Mammary epithelial cell (primary cell): ENCODE measurements at regions not wholly inside any gene's neighbourhood (a gene's known extent, or its start where the extent isn't known, plus 50 kb on each side); places are given as distances from the start of the nearest gene placed in this dataset.

Source experiments
- CTCF ChIP-seq, 2 donors: IDR thresholded peaks in 1 of 2; conservative IDR thresholded peaks in 1 of 2; 2 replicates each; pipeline ENCODE4 v1.5.1; 2011 to 2012; ENCODE audit warnings: inconsistent platforms in 2 of 2, low read length in 2 of 2, mild to moderate bottlenecking in 2 of 2, control low read depth in 1 of 2, low read depth in 1 of 2; ENCODE audit not compliant: insufficient read depth in 1 of 2; ENCODE audit errors: extremely low read depth in 1 of 2
- EZH2 ChIP-seq: IDR thresholded peaks from 2 replicates; pipeline ENCODE4 v1.6.1; 2012; ENCODE audit warnings: low read length, inconsistent platforms, borderline replicate concordance

GRCh38 chr5:110880413-110880812, 141.6 kb downstream of the SLC25A46 start:
- TF ChIP-seq CTCF (conservative IDR thresholded peaks at IDR 0.05 in 1 of 2, IDR thresholded peaks at IDR 0.05 in 1 of 2; ENCODE audit: extremely low read depth in 1 of 2, insufficient read depth in 1 of 2, low read depth in 1 of 2, low read length in 2 of 2) = no peak
- no peak for TF ChIP-seq EZH2
